ENCODE measurements at regions not wholly inside any gene's neighbourhood (a gene's known extent, or its start where the extent isn't known, plus 50 kb on each side); places are given as distances from the start of the nearest gene placed in this dataset.

GRCh38 chr6:119957195-119957594 is 607.6 kb upstream of the MAN1A1 start:
- peak; percentile 76 for DNase-seq (ENCODE audit: low spot score)
- TF ChIP-seq, protein P1, sequence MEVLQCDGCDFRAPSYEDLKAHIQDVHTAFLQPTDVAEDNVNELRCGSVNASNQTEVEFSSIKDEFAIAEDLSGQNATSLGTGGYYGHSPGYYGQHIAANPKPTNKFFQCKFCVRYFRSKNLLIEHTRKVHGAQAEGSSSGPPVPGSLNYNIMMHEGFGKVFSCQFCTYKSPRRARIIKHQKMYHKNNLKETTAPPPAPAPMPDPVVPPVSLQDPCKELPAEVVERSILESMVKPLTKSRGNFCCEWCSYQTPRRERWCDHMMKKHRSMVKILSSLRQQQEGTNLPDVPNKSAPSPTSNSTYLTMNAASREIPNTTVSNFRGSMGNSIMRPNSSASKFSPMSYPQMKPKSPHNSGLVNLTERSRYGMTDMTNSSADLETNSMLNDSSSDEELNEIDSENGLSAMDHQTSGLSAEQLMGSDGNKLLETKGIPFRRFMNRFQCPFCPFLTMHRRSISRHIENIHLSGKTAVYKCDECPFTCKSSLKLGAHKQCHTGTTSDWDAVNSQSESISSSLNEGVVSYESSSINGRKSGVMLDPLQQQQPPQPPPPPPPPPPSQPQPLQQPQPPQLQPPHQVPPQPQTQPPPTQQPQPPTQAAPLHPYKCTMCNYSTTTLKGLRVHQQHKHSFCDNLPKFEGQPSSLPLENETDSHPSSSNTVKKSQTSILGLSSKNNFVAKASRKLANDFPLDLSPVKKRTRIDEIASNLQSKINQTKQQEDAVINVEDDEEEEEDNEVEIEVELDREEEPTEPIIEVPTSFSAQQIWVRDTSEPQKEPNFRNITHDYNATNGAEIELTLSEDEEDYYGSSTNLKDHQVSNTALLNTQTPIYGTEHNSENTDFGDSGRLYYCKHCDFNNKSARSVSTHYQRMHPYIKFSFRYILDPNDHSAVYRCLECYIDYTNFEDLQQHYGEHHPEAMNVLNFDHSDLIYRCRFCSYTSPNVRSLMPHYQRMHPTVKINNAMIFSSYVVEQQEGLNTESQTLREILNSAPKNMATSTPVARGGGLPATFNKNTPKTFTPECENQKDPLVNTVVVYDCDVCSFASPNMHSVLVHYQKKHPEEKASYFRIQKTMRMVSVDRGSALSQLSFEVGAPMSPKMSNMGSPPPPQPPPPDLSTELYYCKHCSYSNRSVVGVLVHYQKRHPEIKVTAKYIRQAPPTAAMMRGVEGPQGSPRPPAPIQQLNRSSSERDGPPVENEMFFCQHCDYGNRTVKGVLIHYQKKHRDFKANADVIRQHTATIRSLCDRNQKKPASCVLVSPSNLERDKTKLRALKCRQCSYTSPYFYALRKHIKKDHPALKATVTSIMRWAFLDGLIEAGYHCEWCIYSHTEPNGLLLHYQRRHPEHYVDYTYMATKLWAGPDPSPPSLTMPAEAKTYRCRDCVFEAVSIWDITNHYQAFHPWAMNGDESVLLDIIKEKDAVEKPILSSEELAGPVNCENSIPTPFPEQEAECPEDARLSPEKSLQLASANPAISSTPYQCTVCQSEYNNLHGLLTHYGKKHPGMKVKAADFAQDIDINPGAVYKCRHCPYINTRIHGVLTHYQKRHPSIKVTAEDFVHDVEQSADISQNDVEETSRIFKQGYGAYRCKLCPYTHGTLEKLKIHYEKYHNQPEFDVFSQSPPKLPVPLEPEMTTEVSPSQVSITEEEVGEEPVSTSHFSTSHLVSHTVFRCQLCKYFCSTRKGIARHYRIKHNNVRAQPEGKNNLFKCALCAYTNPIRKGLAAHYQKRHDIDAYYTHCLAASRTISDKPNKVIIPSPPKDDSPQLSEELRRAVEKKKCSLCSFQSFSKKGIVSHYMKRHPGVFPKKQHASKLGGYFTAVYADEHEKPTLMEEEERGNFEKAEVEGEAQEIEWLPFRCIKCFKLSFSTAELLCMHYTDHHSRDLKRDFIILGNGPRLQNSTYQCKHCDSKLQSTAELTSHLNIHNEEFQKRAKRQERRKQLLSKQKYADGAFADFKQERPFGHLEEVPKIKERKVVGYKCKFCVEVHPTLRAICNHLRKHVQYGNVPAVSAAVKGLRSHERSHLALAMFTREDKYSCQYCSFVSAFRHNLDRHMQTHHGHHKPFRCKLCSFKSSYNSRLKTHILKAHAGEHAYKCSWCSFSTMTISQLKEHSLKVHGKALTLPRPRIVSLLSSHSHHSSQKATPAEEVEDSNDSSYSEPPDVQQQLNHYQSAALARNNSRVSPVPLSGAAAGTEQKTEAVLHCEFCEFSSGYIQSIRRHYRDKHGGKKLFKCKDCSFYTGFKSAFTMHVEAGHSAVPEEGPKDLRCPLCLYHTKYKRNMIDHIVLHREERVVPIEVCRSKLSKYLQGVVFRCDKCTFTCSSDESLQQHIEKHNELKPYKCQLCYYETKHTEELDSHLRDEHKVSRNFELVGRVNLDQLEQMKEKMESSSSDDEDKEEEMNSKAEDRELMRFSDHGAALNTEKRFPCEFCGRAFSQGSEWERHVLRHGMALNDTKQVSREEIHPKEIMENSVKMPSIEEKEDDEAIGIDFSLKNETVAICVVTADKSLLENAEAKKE (CRISPR knock-in tag; IDR thresholded peaks at IDR 0.05), result peak; percentile 88
- TF ChIP-seq ZNF114 (CRISPR knock-in tag; IDR thresholded peaks at IDR 0.05) (no peak), ZNF331 (CRISPR knock-in tag; IDR thresholded peaks at IDR 0.05; ENCODE audit: low read depth) (no peak), JUNB (IDR thresholded peaks at IDR 0.05; ENCODE audit: unreplicated experiment) (no peak)

GRCh38 chr6:119952696-119953095 is 603.1 kb upstream of the MAN1A1 start:
- no peak overlapping the region for H3K27ac Mint-ChIP-seq
- no peak overlapping the region for H3K4me3 ChIP-seq
- no peak overlapping the region for H3K4me2 ChIP-seq
- H3K27ac ChIP-seq (ENCODE audit: low read depth), result no peak overlapping the region
- H2AFZ ChIP-seq, result no peak overlapping the region
- H3K4me1 Mint-ChIP-seq, result peaks cover 6% of the 10 kb centered on the region
- no peaks in the 10 kb centered on the region for H4K20me1 ChIP-seq (replicated peaks; ENCODE audit: insufficient read depth)
- H3K36me3 Mint-ChIP-seq (ENCODE audit: low read depth), result no peaks in the 10 kb centered on the region
- H3K4me1 ChIP-seq (ENCODE audit: insufficient read depth), result peaks cover 3% of the 10 kb centered on the region; the same call in 1 of the 2 replicates
- no peak overlapping the region for H3K4me3 Mint-ChIP-seq
- no peaks in the 10 kb centered on the region for H3K79me2 ChIP-seq (replicated peaks; ENCODE audit: insufficient read depth)
- H3F3A ChIP-seq (replicated peaks; ENCODE audit: low read depth), result no peaks in the 10 kb centered on the region
- H3K9me3 Mint-ChIP-seq, result peaks cover 3% of the 10 kb centered on the region; the same call in 2 of the 3 replicates
- peaks cover 2% of the 10 kb centered on the region for H3K27me3 Mint-ChIP-seq (ENCODE audit: insufficient read depth, low read depth, poor library complexity)
- H3K36me3 ChIP-seq (ENCODE audit: insufficient read depth), result no peaks in the 10 kb centered on the region
- ATAC-seq (no peak), DNase-seq (ENCODE audit: low spot score) (no peak)
- H3K9me2 ChIP-seq (ENCODE audit: insufficient read depth), result no peaks in the 10 kb centered on the region
- H3K27me3 ChIP-seq (ENCODE audit: insufficient read depth), result no peaks in the 10 kb centered on the region
- TF ChIP-seq ZNF331 (CRISPR knock-in tag; IDR thresholded peaks at IDR 0.05; ENCODE audit: low read depth) (no peak), POLR2AphosphoS5 (IDR thresholded peaks at IDR 0.05; ENCODE audit: low read depth) (no peak), STAT1 (IDR thresholded peaks at IDR 0.05; ENCODE audit: unreplicated experiment) (no peak), JUNB (IDR thresholded peaks at IDR 0.05; ENCODE audit: unreplicated experiment) (no peak), CREB1 (CRISPR knock-in tag; IDR thresholded peaks at IDR 0.05; ENCODE audit: low read depth) (no peak), REST (IDR thresholded peaks at IDR 0.05; ENCODE audit: unreplicated experiment) (no peak)
- TF ChIP-seq, protein P2, sequence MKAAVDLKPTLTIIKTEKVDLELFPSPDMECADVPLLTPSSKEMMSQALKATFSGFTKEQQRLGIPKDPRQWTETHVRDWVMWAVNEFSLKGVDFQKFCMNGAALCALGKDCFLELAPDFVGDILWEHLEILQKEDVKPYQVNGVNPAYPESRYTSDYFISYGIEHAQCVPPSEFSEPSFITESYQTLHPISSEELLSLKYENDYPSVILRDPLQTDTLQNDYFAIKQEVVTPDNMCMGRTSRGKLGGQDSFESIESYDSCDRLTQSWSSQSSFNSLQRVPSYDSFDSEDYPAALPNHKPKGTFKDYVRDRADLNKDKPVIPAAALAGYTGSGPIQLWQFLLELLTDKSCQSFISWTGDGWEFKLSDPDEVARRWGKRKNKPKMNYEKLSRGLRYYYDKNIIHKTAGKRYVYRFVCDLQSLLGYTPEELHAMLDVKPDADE (IDR thresholded peaks at IDR 0.05), result no peak

More at GRCh38 chr6:119957195-119957594, 607.6 kb upstream of the MAN1A1 start:
- Histone ChIP-seq H3K79me2 (replicated peaks; ENCODE audit: insufficient read depth) (no peaks in the 10 kb centered on the region), H3K36me3 (ENCODE audit: insufficient read depth) (no peaks in the 10 kb centered on the region), H3K9me2 (ENCODE audit: insufficient read depth) (no peaks in the 10 kb centered on the region), H3K27ac (ENCODE audit: low read depth) (no peak overlapping the region), H3K4me1 (ENCODE audit: insufficient read depth) (peaks cover 26% of the 10 kb centered on the region; the same call in 1 of the 2 replicates), H3K27me3 (ENCODE audit: insufficient read depth) (no peaks in the 10 kb centered on the region), H3K4me3 (no peak overlapping the region), H3K4me2 (peak overlapping the region; percentile 17; the same call in 1 of the 2 replicates), H3F3A (replicated peaks; ENCODE audit: low read depth) (no peaks in the 10 kb centered on the region), H2AFZ (peak overlapping the region; percentile 40; the same call in 1 of the 2 replicates), H4K20me1 (replicated peaks; ENCODE audit: insufficient read depth) (no peaks in the 10 kb centered on the region)
- ATAC-seq, result peak; percentile 90
- Mint-ChIP-seq H3K4me1 (peaks cover 20% of the 10 kb centered on the region), H3K27me3 (ENCODE audit: insufficient read depth, low read depth, poor library complexity) (no peaks in the 10 kb centered on the region), H3K4me3 (no peak overlapping the region), H3K9me3 (peaks cover 3% of the 10 kb centered on the region; the same call in 2 of the 3 replicates), H3K27ac (peak overlapping the region; percentile 72), H3K36me3 (ENCODE audit: low read depth) (no peaks in the 10 kb centered on the region)
